Fibroblast of mammary gland (primary cell): ENCODE measurements at regions not wholly inside any gene's neighbourhood (a gene's known extent, or its start where the extent isn't known, plus 50 kb on each side); places are given as distances from the start of the nearest gene placed in this dataset.

Experiments
- DNase-seq: peaks from one replicate; pipeline ENCODE4 v3.0.0-alpha.2; 2010; ENCODE audit warnings: low read depth
- H3K4me3 ChIP-seq: 2 replicates; pipeline ENCODE4 v1.5.1; 2011; ENCODE audit warnings: low read depth, mild to moderate bottlenecking, low read length, moderate library complexity; ENCODE audit not compliant: control insufficient read depth
- CTCF ChIP-seq: conservative IDR thresholded peaks from 2 replicates; pipeline ENCODE4 v1.5.1; 2011; ENCODE audit warnings: low read depth, low read length, inconsistent platforms; ENCODE audit not compliant: control insufficient read depth, insufficient read depth

GRCh38 chr1:186620566-186621350 is 59.5 kb downstream of the PTGS2 start:
- no peak overlapping the region for H3K4me3 ChIP-seq
- TF ChIP-seq CTCF: no peak
- peak; percentile 97 for DNase-seq

- peak; percentile 92 for DNase-seq
- H3K4me3 ChIP-seq: peak overlapping the region; percentile 38
- TF ChIP-seq CTCF: no peak
Observed at GRCh38 chr1:186618401-186619170, 61.6 kb downstream of the PTGS2 start.

GRCh38 chr1:186617926-186618325 is 62.3 kb downstream of the PTGS2 start:
- peak; percentile 19 for TF ChIP-seq CTCF
- DNase-seq: peak; percentile 48
- peak overlapping the region; percentile 38 for H3K4me3 ChIP-seq

GRCh38 chr1:186616511-186616910 is 63.7 kb downstream of the PTGS2 start:
- DNase-seq: no peak
- no peak overlapping the region for H3K4me3 ChIP-seq
- TF ChIP-seq CTCF: no peak

- no peak for DNase-seq
- no peak overlapping the region for H3K4me3 ChIP-seq
- TF ChIP-seq CTCF: no peak
Observed at GRCh38 chr1:186615332-186615731, 64.9 kb downstream of the PTGS2 start.

- H3K4me3 ChIP-seq: no peak overlapping the region
- TF ChIP-seq CTCF: no peak
- no peak for DNase-seq
Observed at GRCh38 chr1:186611156-186611555, 69.1 kb downstream of the PTGS2 start.
